SU-DHL-6 (cell line): ENCODE measurements at regions not wholly inside any gene's neighbourhood (a gene's known extent, or its start where the extent isn't known, plus 50 kb on each side); places are given as distances from the start of the nearest gene placed in this dataset.
"Not testable (repeated sequence)": the region's sequence is repeated elsewhere in the genome, so short reads cannot be mapped to it uniquely, and the experiment has no call there.

ENCODE experiments used
- H2AFZ ChIP-seq: fragments of 200-600 bp; sonication (generic); 2 replicates; pipeline ENCODE4 v1.6.1; 2014; ENCODE audit warnings: low read depth, mild to moderate bottlenecking, moderate library complexity, mixed read lengths, antibody characterized with exemption, low read length; ENCODE audit not compliant: severe bottlenecking
- H3F3A ChIP-seq: fragments of 200-600 bp; shearing (Covaris generic); 2 replicates; pipeline ENCODE4 v1.6.0; 2016; ENCODE audit warnings: antibody characterized with exemption, mild to moderate bottlenecking; ENCODE audit not compliant: insufficient read depth
- H3K27ac ChIP-seq: fragments of 200-600 bp; sonication (generic); 2 replicates; pipeline ENCODE4 v1.5.1; 2016; ENCODE audit warnings: low read depth, mild to moderate bottlenecking, low read length, moderate library complexity, mixed read lengths
- H3K27me3 ChIP-seq: fragments of 200-600 bp; sonication (generic), shearing (Covaris generic); 2 replicates; pipeline ENCODE4 v1.6.0; 2014; ENCODE audit warnings: mild to moderate bottlenecking, low read length
- H3K36me3 ChIP-seq: fragments of 200-600 bp; sonication (generic); 2 replicates; pipeline ENCODE4 v1.6.1; 2014; ENCODE audit warnings: mild to moderate bottlenecking, low read length, mixed read lengths
- H3K4me2 ChIP-seq: fragments of 300-600, 200-600 bp; shearing (Covaris generic), sonication (generic); 2 replicates; pipeline ENCODE4 v1.6.0; 2014; ENCODE audit warnings: low read length, low read depth, mild to moderate bottlenecking; ENCODE audit not compliant: poor library complexity, severe bottlenecking
- H3K4me3 ChIP-seq: fragments of 200-600 bp; sonication (generic); 2 replicates; pipeline ENCODE4 v1.5.1; 2014; ENCODE audit warnings: antibody characterized with exemption, low read length, mild to moderate bottlenecking, mixed read lengths; ENCODE audit not compliant: insufficient read depth, poor library complexity, severe bottlenecking
- H3K79me2 ChIP-seq: fragments of 200-600 bp; sonication (generic); 2 replicates; pipeline ENCODE4 v1.6.1; 2014; ENCODE audit warnings: mild to moderate bottlenecking, low read length, moderate library complexity; ENCODE audit not compliant: insufficient read depth
- H3K9ac ChIP-seq: fragments of 200-600 bp; sonication (generic); 2 replicates; pipeline ENCODE4 v1.7.0; 2014; ENCODE audit warnings: mild to moderate bottlenecking, low read length
- H3K9me2 ChIP-seq: fragments of 200-600 bp; sonication (generic); replicated peaks from 2 replicates; pipeline ENCODE4 v1.6.1; 2014; ENCODE audit warnings: low read length; ENCODE audit not compliant: insufficient read depth
- H3K9me3 ChIP-seq: fragments of 200-600 bp; sonication (generic); 2 replicates; pipeline ENCODE4 v1.6.1; 2014; ENCODE audit warnings: low read length, mixed read lengths; ENCODE audit not compliant: insufficient read depth
- H4K20me1 ChIP-seq: fragments of 200-600 bp; sonication (generic); 2 replicates; pipeline ENCODE4 v1.6.1; 2014; ENCODE audit warnings: low read depth, mild to moderate bottlenecking, antibody characterized with exemption, low read length, moderate library complexity, mixed read lengths
- EZH2phosphoT487 ChIP-seq: fragments of 200-600 bp; sonication (generic), shearing (Covaris generic); conservative IDR thresholded peaks from 2 replicates; pipeline ENCODE4 v1.6.1; 2018; ENCODE audit warnings: mild to moderate bottlenecking, antibody characterized with exemption, low read length, moderate library complexity, mixed read lengths
- TF ChIP-seq, protein P1 (sequence below): fragments of 200-600 bp; sonication (generic); IDR thresholded peaks from one replicate; pipeline ENCODE4 v1.5.1; 2017; ENCODE audit warnings: antibody characterized with exemption, mild to moderate bottlenecking, low read length, moderate library complexity; ENCODE audit not compliant: insufficient read depth, poor library complexity, severe bottlenecking

GRCh38 chr1:189697113-189697512 lies 780.6 kb downstream of the BRINP3 start:
- no peaks in the 10 kb centered on the region for H3K79me2 ChIP-seq
- no peak overlapping the region for H3K27ac ChIP-seq
- H4K20me1 ChIP-seq: no peaks in the 10 kb centered on the region
- H3K9me3 ChIP-seq: no peaks in the 10 kb centered on the region
- H3K9me2 ChIP-seq: no peaks in the 10 kb centered on the region
- no peak overlapping the region for H3K4me2 ChIP-seq
- TF ChIP-seq, protein P1, sequence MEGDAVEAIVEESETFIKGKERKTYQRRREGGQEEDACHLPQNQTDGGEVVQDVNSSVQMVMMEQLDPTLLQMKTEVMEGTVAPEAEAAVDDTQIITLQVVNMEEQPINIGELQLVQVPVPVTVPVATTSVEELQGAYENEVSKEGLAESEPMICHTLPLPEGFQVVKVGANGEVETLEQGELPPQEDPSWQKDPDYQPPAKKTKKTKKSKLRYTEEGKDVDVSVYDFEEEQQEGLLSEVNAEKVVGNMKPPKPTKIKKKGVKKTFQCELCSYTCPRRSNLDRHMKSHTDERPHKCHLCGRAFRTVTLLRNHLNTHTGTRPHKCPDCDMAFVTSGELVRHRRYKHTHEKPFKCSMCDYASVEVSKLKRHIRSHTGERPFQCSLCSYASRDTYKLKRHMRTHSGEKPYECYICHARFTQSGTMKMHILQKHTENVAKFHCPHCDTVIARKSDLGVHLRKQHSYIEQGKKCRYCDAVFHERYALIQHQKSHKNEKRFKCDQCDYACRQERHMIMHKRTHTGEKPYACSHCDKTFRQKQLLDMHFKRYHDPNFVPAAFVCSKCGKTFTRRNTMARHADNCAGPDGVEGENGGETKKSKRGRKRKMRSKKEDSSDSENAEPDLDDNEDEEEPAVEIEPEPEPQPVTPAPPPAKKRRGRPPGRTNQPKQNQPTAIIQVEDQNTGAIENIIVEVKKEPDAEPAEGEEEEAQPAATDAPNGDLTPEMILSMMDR: no peak
- no peak for TF ChIP-seq EZH2phosphoT487
- H3F3A ChIP-seq: no peaks in the 10 kb centered on the region
- H3K27me3 ChIP-seq: no peaks in the 10 kb centered on the region
- H3K9ac ChIP-seq: no peak overlapping the region
- H3K36me3 ChIP-seq: no peaks in the 10 kb centered on the region
- no peak overlapping the region for H3K4me3 ChIP-seq
- no peak overlapping the region for H2AFZ ChIP-seq

- TF ChIP-seq, protein P1: no peak
- no peak for TF ChIP-seq EZH2phosphoT487
- no peaks in the 10 kb centered on the region for H3K36me3 ChIP-seq
- 0 out of 2 replicates have a peak, but pooled peaks cover 3% of the 10 kb centered on the region for H3K9me3 ChIP-seq
- no peaks in the 10 kb centered on the region for H3K9me2 ChIP-seq
- H3K4me3 ChIP-seq: no peak overlapping the region
- H3K4me2 ChIP-seq: no peak overlapping the region
- no peaks in the 10 kb centered on the region for H3K27me3 ChIP-seq
- H3K9ac ChIP-seq: no peak overlapping the region
- no peak overlapping the region for H2AFZ ChIP-seq
- H4K20me1 ChIP-seq: no peaks in the 10 kb centered on the region
- no peaks in the 10 kb centered on the region for H3F3A ChIP-seq
- H3K79me2 ChIP-seq: no peaks in the 10 kb centered on the region
- no peak overlapping the region for H3K27ac ChIP-seq
These were observed 776.1 kb downstream of the BRINP3 start for GRCh38 chr1:189701606-189702005.

- no peak for TF ChIP-seq EZH2phosphoT487
- TF ChIP-seq, protein P1: no peak
- Histone ChIP-seq H3K36me3 (no peaks in the 10 kb centered on the region), H2AFZ (no peak overlapping the region), H3K79me2 (no peaks in the 10 kb centered on the region), H3K4me2 (no peak overlapping the region), H3K9me3 (peaks cover 8% of the 10 kb centered on the region; the same call in 1 of the 2 replicates), H3K4me3 (no peak overlapping the region), H3K27ac (no peak overlapping the region), H4K20me1 (no peaks in the 10 kb centered on the region), H3K9ac (no peak overlapping the region), H3F3A (no peaks in the 10 kb centered on the region), H3K9me2 (no peaks in the 10 kb centered on the region), H3K27me3 (no peaks in the 10 kb centered on the region)
These were observed 771.1 kb downstream of the BRINP3 start for GRCh38 chr1:189706594-189706993.

GRCh38 chr1:189708674-189709073 lies 769.0 kb downstream of the BRINP3 start:
- Histone ChIP-seq H3K36me3 (no peaks in the 10 kb centered on the region), H3K9me3 (peaks cover 5% of the 10 kb centered on the region; the same call in 1 of the 2 replicates), H2AFZ (no peak overlapping the region), H3K4me2 (no peak overlapping the region), H3K9me2 (no peaks in the 10 kb centered on the region), H3F3A (no peaks in the 10 kb centered on the region), H3K4me3 (no peak overlapping the region), H3K27me3 (no peaks in the 10 kb centered on the region), H4K20me1 (no peaks in the 10 kb centered on the region), H3K79me2 (no peaks in the 10 kb centered on the region), H3K27ac (no peak overlapping the region), H3K9ac (no peak overlapping the region)
- no peak for TF ChIP-seq EZH2phosphoT487
- TF ChIP-seq, protein P1: no peak

DNA sequence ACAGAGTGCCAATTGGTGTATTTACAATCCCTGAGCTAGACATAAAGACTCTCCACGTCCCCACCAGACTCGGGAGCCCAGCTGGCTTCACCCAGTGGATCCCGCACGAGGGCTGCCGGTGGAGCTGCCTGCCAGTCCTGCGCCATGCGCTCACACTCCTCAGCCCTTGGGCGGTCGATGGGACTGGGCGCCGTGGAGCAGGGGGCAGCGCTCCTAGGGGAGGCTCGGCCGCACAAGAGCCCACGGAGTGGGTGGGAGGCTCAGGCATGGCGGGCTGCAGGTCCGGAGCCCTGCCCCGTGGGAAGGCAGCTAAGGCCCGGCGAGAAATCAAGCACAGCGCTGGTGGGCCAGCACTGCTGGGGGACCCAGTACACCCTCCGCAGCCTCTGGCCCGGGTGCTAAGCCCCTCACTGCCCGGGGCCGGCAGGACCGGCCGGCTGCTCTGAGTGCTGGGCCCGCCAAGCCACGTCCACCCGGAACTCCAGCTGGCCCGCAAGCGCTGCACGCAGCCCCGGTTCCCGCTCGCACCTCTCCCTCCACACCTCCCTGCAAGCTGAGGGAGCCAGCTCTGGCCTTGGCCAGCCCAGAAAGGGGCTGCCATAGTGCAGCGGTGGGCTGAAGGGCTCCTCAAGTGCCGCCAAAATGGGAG lies 759.4 kb downstream of the BRINP3 start:
- not testable (repeated sequence) for H3K9ac ChIP-seq, H3K9me3 ChIP-seq, H3K79me2 ChIP-seq, H3K4me2 ChIP-seq, H2AFZ ChIP-seq, H3K36me3 ChIP-seq, H4K20me1 ChIP-seq, H3F3A ChIP-seq, H3K4me3 ChIP-seq, H3K27ac ChIP-seq, H3K27me3 ChIP-seq, H3K9me2 ChIP-seq
